ENCODE measurements at regions not wholly inside any gene's neighbourhood (a gene's known extent, or its start where the extent isn't known, plus 50 kb on each side); places are given as distances from the start of the nearest gene placed in this dataset.

DNA sequence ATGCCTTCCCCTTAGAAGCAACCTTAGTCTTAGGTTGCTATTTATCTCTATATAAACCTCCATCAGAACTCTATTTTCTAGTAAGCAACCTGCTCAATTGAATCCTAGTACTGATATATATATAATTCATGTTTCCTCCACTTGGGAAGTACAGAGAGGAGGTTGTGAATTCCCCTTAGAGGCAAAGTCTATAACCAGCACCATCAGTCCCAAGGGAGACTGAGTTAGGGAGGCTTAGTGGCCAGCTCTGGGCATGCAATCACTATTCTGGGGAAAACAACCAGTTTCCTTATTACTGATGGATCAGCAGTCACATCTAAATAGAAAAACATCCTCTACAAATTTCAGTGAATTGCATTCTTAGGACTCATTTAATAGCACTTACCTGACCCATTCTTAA lies 489.1 kb downstream of the RMST start:
- TF ChIP-seq, protein P1, sequence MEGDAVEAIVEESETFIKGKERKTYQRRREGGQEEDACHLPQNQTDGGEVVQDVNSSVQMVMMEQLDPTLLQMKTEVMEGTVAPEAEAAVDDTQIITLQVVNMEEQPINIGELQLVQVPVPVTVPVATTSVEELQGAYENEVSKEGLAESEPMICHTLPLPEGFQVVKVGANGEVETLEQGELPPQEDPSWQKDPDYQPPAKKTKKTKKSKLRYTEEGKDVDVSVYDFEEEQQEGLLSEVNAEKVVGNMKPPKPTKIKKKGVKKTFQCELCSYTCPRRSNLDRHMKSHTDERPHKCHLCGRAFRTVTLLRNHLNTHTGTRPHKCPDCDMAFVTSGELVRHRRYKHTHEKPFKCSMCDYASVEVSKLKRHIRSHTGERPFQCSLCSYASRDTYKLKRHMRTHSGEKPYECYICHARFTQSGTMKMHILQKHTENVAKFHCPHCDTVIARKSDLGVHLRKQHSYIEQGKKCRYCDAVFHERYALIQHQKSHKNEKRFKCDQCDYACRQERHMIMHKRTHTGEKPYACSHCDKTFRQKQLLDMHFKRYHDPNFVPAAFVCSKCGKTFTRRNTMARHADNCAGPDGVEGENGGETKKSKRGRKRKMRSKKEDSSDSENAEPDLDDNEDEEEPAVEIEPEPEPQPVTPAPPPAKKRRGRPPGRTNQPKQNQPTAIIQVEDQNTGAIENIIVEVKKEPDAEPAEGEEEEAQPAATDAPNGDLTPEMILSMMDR (IDR thresholded peaks at IDR 0.05; ENCODE audit: low read length): no peak
- no peak for TF ChIP-seq EZH2 (IDR thresholded peaks at IDR 0.05; ENCODE audit: borderline replicate concordance, low read length)
